WTC11 (cell line): ENCODE measurements at regions not wholly inside any gene's neighbourhood (a gene's known extent, or its start where the extent isn't known, plus 50 kb on each side); places are given as distances from the start of the nearest gene placed in this dataset.

Experiments
- ATAC-seq: fragments of 200-7000 bp; cut with Tn5 transposase; 2 replicates; pipeline ENCODE4 v1.10.0; 2021; ENCODE audit warnings: mild to moderate bottlenecking, moderate library complexity
- CTCF ChIA-PET: fragments of 300-600 bp; sonication (Branson Sonifier 250); formaldehyde crosslinking; loops from one replicate; lab custom pipeline; 2021; ENCODE audit warnings: antibody characterized with exemption; lab: Charles Lee
- POLR2A ChIA-PET: fragments of 350-600 bp; sonication (Branson Sonifier 250); formaldehyde crosslinking; loops from one replicate; lab custom pipeline; 2021; ENCODE audit warnings: antibody characterized with exemption; lab: Charles Lee
- DNase-seq: peaks from one replicate; pipeline ENCODE4 v3.0.0; 2021; ENCODE audit warnings: low spot score
- H3K27ac Mint-ChIP-seq: 2 replicates; pipeline ENCODE4 v1.8.0; 2021; ENCODE audit warnings: mixed read lengths
- H3K27me3 Mint-ChIP-seq: 2 replicates; pipeline ENCODE4 v1.8.0; 2021; ENCODE audit warnings: low read depth, mild to moderate bottlenecking, moderate library complexity, mixed read lengths
- H3K36me3 Mint-ChIP-seq: 2 replicates; pipeline ENCODE4 v1.8.0; 2021; ENCODE audit warnings: mixed read lengths
- H3K4me1 Mint-ChIP-seq: 2 replicates; pipeline ENCODE4 v1.8.0; 2022; ENCODE audit warnings: mixed read lengths
- H3K4me3 Mint-ChIP-seq: 2 replicates; pipeline ENCODE4 v1.8.0; 2021; ENCODE audit warnings: mild to moderate bottlenecking, moderate library complexity, mixed read lengths
- H3K9me3 Mint-ChIP-seq: 2 replicates; pipeline ENCODE4 v1.8.0; 2021; ENCODE audit warnings: mixed read lengths
- ATF2 ChIP-seq: sonication (generic); formaldehyde crosslinking; IDR thresholded peaks from 2 replicates; pipeline ENCODE4 v1.8.1; 2022; ENCODE audit warnings: low read depth, missing genetic modification reagents, borderline replicate concordance
- CDX4 ChIP-seq: fragments of 250-450 bp; sonication (Bioruptor Pico); IDR thresholded peaks from 2 replicates; pipeline ENCODE4 v1.9.0; 2021; ENCODE audit warnings: moderate library complexity, mild to moderate bottlenecking, inconsistent platforms, borderline replicate concordance
- E2F1 ChIP-seq: sonication (generic); formaldehyde crosslinking; IDR thresholded peaks from 2 replicates; pipeline ENCODE4 v1.8.0; 2022; ENCODE audit warnings: mild to moderate bottlenecking, missing genetic modification reagents
- ERG ChIP-seq: fragments of 250-450 bp; sonication (Bioruptor Pico); IDR thresholded peaks from 2 replicates; pipeline ENCODE4 v1.8.0; 2021; ENCODE audit warnings: mild to moderate bottlenecking
- FOXJ3 ChIP-seq: sonication (generic); formaldehyde crosslinking; IDR thresholded peaks from 2 replicates; pipeline ENCODE4 v1.9.0; 2021; ENCODE audit warnings: missing genetic modification reagents, mild to moderate bottlenecking, borderline replicate concordance
- GTF2I ChIP-seq: fragments of 250-450 bp; sonication (Bioruptor Pico); conservative IDR thresholded peaks from 2 replicates; pipeline ENCODE4 v1.4.0; 2021; ENCODE audit warnings: mild to moderate bottlenecking
- IRF1 ChIP-seq: sonication (generic); formaldehyde crosslinking; IDR thresholded peaks from 2 replicates; pipeline ENCODE4 v1.8.0; 2023; ENCODE audit warnings: missing genetic modification reagents
- KAT7 ChIP-seq: sonication (generic); formaldehyde crosslinking; IDR thresholded peaks from 2 replicates; pipeline ENCODE4 v1.8.1; 2023; ENCODE audit warnings: missing genetic modification reagents, mild to moderate bottlenecking, borderline replicate concordance
- NFATC4 ChIP-seq: fragments of 250-450 bp; sonication (Bioruptor Pico); IDR thresholded peaks from 2 replicates; pipeline ENCODE4 v1.9.0; 2021; ENCODE audit warnings: mild to moderate bottlenecking
- NFYB ChIP-seq: sonication (generic); formaldehyde crosslinking; conservative IDR thresholded peaks from 2 replicates; pipeline ENCODE4 v1.8.0; 2022; ENCODE audit warnings: low read depth, missing genetic modification reagents
- NR3C1 ChIP-seq: sonication (generic); formaldehyde crosslinking; conservative IDR thresholded peaks from 2 replicates; pipeline ENCODE4 v1.8.1; 2023; ENCODE audit warnings: low read depth, mild to moderate bottlenecking, missing genetic modification reagents
- PREB ChIP-seq: sonication (generic); formaldehyde crosslinking; IDR thresholded peaks from 2 replicates; pipeline ENCODE4 v1.8.1; 2022; ENCODE audit warnings: mild to moderate bottlenecking, missing genetic modification reagents, moderate library complexity, borderline replicate concordance
- RELA ChIP-seq: sonication (generic); formaldehyde crosslinking; IDR thresholded peaks from 2 replicates; pipeline ENCODE4 v1.8.1; 2022; ENCODE audit warnings: missing genetic modification reagents, mild to moderate bottlenecking, borderline replicate concordance
- SOX15 ChIP-seq: fragments of 250-450 bp; sonication (Bioruptor Pico); IDR thresholded peaks from 2 replicates; pipeline ENCODE4 v1.9.0; 2021; ENCODE audit warnings: mild to moderate bottlenecking
- TP53 ChIP-seq: sonication (generic); formaldehyde crosslinking; IDR thresholded peaks from 2 replicates; pipeline ENCODE4 v1.8.1; 2023; ENCODE audit warnings: mild to moderate bottlenecking, missing genetic modification reagents
- ZBTB21 ChIP-seq: sonication (generic); formaldehyde crosslinking; IDR thresholded peaks from 2 replicates; pipeline ENCODE4 v1.8.1; 2023; ENCODE audit warnings: mild to moderate bottlenecking, missing genetic modification reagents, borderline replicate concordance
- ZNF121 ChIP-seq: sonication (generic); formaldehyde crosslinking; IDR thresholded peaks from 2 replicates; pipeline ENCODE4 v1.8.0; 2023; ENCODE audit warnings: missing genetic modification reagents
- ZNF232 ChIP-seq: sonication (generic); formaldehyde crosslinking; IDR thresholded peaks from 2 replicates; pipeline ENCODE4 v1.8.0; 2022; ENCODE audit warnings: mild to moderate bottlenecking, missing genetic modification reagents
- ZNF317 ChIP-seq: sonication (generic); formaldehyde crosslinking; IDR thresholded peaks from 2 replicates; pipeline ENCODE4 v1.8.1; 2023; ENCODE audit warnings: low read depth, mild to moderate bottlenecking, moderate library complexity, missing genetic modification reagents, borderline replicate concordance
- ZSCAN18 ChIP-seq: fragments of 250-450 bp; sonication (Bioruptor Pico); IDR thresholded peaks from 2 replicates; pipeline ENCODE4 v2.1.2; 2022; ENCODE audit warnings: mild to moderate bottlenecking, moderate library complexity

GRCh38 chr4:131248314-131248713 is 1900.8 kb upstream of the PCDH10 start:
- no peak overlapping the region for H3K27ac Mint-ChIP-seq
- CTCF ChIA-PET = no interaction called here
- no peak for ATAC-seq

GRCh38 chr4:131251321-131251720 is 1897.8 kb upstream of the PCDH10 start:
- Mint-ChIP-seq H3K36me3 (no peaks in the 10 kb centered on the region), H3K4me3 (no peak overlapping the region), H3K4me1 (no peaks in the 10 kb centered on the region)
- CTCF ChIA-PET = no interaction called here
- no peak for ATAC-seq
- TF ChIP-seq RELA (no peak), ZNF317 (CRISPR knock-in tag) (no peak), GTF2I (no peak), NFYB (CRISPR knock-in tag) (no peak), TP53 (CRISPR knock-in tag) (no peak), NFATC4 (CRISPR knock-in tag) (no peak), KAT7 (CRISPR knock-in tag) (no peak), ERG (CRISPR knock-in tag) (no peak)
- TF ChIP-seq, all 79 proteins: peak for 0
- POLR2A ChIA-PET = no interaction called here
- H3K27me3 Mint-ChIP-seq = no peaks in the 10 kb centered on the region
- no peaks in the 10 kb centered on the region for H3K9me3 Mint-ChIP-seq
- H3K27ac Mint-ChIP-seq = no peak overlapping the region
- DNase-seq = no peak

More at GRCh38 chr4:131248314-131248713, 1900.8 kb upstream of the PCDH10 start:
- no peaks in the 10 kb centered on the region for H3K36me3 Mint-ChIP-seq
- no peaks in the 10 kb centered on the region for H3K27me3 Mint-ChIP-seq
- H3K4me1 Mint-ChIP-seq = no peaks in the 10 kb centered on the region
- DNase-seq = no peak
- no peak overlapping the region for H3K4me3 Mint-ChIP-seq
- TF ChIP-seq ZNF121 (CRISPR knock-in tag) = no peak
- no peak for TF ChIP-seq ZSCAN18 (CRISPR knock-in tag)
- no peak for TF ChIP-seq FOXJ3 (CRISPR knock-in tag)
- TF ChIP-seq ZNF232 (CRISPR knock-in tag) = no peak
- no peak for TF ChIP-seq NR3C1 (CRISPR knock-in tag)
- TF ChIP-seq CDX4 (CRISPR knock-in tag) = no peak
- TF ChIP-seq PREB = no peak
- TF ChIP-seq ERG (CRISPR knock-in tag) = no peak
- no peaks in the 10 kb centered on the region for H3K9me3 Mint-ChIP-seq
- POLR2A ChIA-PET = no interaction called here

GRCh38 chr4:131257241-131257640 is 1891.9 kb upstream of the PCDH10 start:
- Mint-ChIP-seq H3K27ac (no peak overlapping the region), H3K9me3 (no peaks in the 10 kb centered on the region), H3K4me1 (0 out of 2 replicates have a peak, but pooled peaks cover 4% of the 10 kb centered on the region), H3K4me3 (no peak overlapping the region), H3K27me3 (no peaks in the 10 kb centered on the region), H3K36me3 (no peaks in the 10 kb centered on the region)
- ChIA-PET CTCF (no interaction called here), POLR2A (no interaction called here)
- no peak for ATAC-seq
- DNase-seq = no peak
- TF ChIP-seq ATF2 (CRISPR knock-in tag) (no peak), IRF1 (CRISPR knock-in tag) (no peak), E2F1 (no peak), SOX15 (CRISPR knock-in tag) (no peak), ZBTB21 (CRISPR knock-in tag) (no peak)
